ENCODE measurements at regions not wholly inside any gene's neighbourhood (a gene's known extent, or its start where the extent isn't known, plus 50 kb on each side); places are given as distances from the start of the nearest gene placed in this dataset.
A peak's percentile ranks its signal among the peaks of the same experiment; 100 is the strongest.
"Not testable (repeated sequence)": the region's sequence is repeated elsewhere in the genome, so short reads cannot be mapped to it uniquely, and the experiment has no call there.

GRCh38 chr4:177177541-177178081, 132.1 kb upstream of the NEIL3 start:
- no peak for ATAC-seq
- DNase-seq (ENCODE audit: low spot score) = no peak

GRCh38 chr4:177178246-177178645, 131.4 kb upstream of the NEIL3 start:
- ATAC-seq (no peak), DNase-seq (ENCODE audit: low spot score) (no peak)

- DNase-seq (ENCODE audit: low spot score) (no peak), ATAC-seq (no peak)
These were observed 127.5 kb upstream of the NEIL3 start for GRCh38 chr4:177182166-177182565.

- ATAC-seq (no peak), DNase-seq (ENCODE audit: low spot score) (no peak)
These were observed 126.9 kb upstream of the NEIL3 start for GRCh38 chr4:177182728-177183127.

- ATAC-seq (no peak), DNase-seq (ENCODE audit: low spot score) (no peak)
These were observed 124.5 kb upstream of the NEIL3 start for GRCh38 chr4:177185151-177185550.

GRCh38 chr4:177185579-177185978, 124.1 kb upstream of the NEIL3 start:
- DNase-seq (ENCODE audit: low spot score) (no peak), ATAC-seq (no peak)

GRCh38 chr4:177187371-177187770, 122.3 kb upstream of the NEIL3 start:
- no peak for ATAC-seq
- DNase-seq (ENCODE audit: low spot score) = no peak

GRCh38 chr4:177190995-177191580, 118.6 kb upstream of the NEIL3 start:
- DNase-seq (ENCODE audit: low spot score) (no peak), ATAC-seq (peak; percentile 55)

- ATAC-seq = no peak
- DNase-seq (ENCODE audit: low spot score) = no peak
These were observed 118.1 kb upstream of the NEIL3 start for GRCh38 chr4:177191586-177191985.

GRCh38 chr4:177191991-177192390, 117.7 kb upstream of the NEIL3 start:
- DNase-seq (ENCODE audit: low spot score) = no peak
- no peak for ATAC-seq

- not testable (repeated sequence) for DNase-seq (ENCODE audit: low spot score); ATAC-seq
These were observed 116.5 kb upstream of the NEIL3 start for GRCh38 chr4:177193024-177193715.

- no peak for ATAC-seq
- no peak for DNase-seq (ENCODE audit: low spot score)
These were observed 114.8 kb upstream of the NEIL3 start for GRCh38 chr4:177194906-177195305.

GRCh38 chr4:177196615-177197014, 113.1 kb upstream of the NEIL3 start:
- ATAC-seq = no peak
- DNase-seq (ENCODE audit: low spot score) = no peak

GRCh38 chr4:177201614-177202013, 108.1 kb upstream of the NEIL3 start:
- ATAC-seq (no peak), DNase-seq (ENCODE audit: low spot score) (no peak)

- no peak for DNase-seq (ENCODE audit: low spot score)
- no peak for ATAC-seq
These were observed 105.5 kb upstream of the NEIL3 start for GRCh38 chr4:177204126-177204525.

- no peak for ATAC-seq
- no peak for DNase-seq (ENCODE audit: low spot score)
These were observed 94.7 kb upstream of the NEIL3 start for GRCh38 chr4:177214935-177215334.

- no peak for ATAC-seq
- no peak for DNase-seq (ENCODE audit: low spot score)
These were observed 89.3 kb upstream of the NEIL3 start for GRCh38 chr4:177220376-177220775.

- ATAC-seq (no peak), DNase-seq (ENCODE audit: low spot score) (no peak)
These were observed 86.9 kb upstream of the NEIL3 start for GRCh38 chr4:177222781-177223180.

GRCh38 chr4:177225605-177226004, 84.1 kb upstream of the NEIL3 start:
- ATAC-seq = no peak

GRCh38 chr4:177227636-177228035, 82.0 kb upstream of the NEIL3 start:
- ATAC-seq = no peak
- DNase-seq (ENCODE audit: low spot score) = no peak

More at GRCh38 chr4:177225605-177226004, 84.1 kb upstream of the NEIL3 start:
- DNase-seq (ENCODE audit: low spot score) = no peak

- ATAC-seq = no peak
- DNase-seq (ENCODE audit: low spot score) = no peak
These were observed 81.1 kb upstream of the NEIL3 start for GRCh38 chr4:177228599-177228998.

- ATAC-seq = no peak
- no peak for DNase-seq (ENCODE audit: low spot score)
These were observed 80.3 kb upstream of the NEIL3 start for GRCh38 chr4:177229331-177229730.

- ATAC-seq = no peak
These were observed 77.2 kb upstream of the NEIL3 start for GRCh38 chr4:177232473-177232872.

More at GRCh38 chr4:177232473-177232872, 77.2 kb upstream of the NEIL3 start:
- DNase-seq (ENCODE audit: low spot score) = no peak

All from left lobe of liver (tissue), 2 donors.